KMS-11 (cell line): ENCODE measurements at regions not wholly inside any gene's neighbourhood (a gene's known extent, or its start where the extent isn't known, plus 50 kb on each side); places are given as distances from the start of the nearest gene placed in this dataset.

Source experiments
- H2AFZ ChIP-seq: fragments of 200-600 bp; sonication (generic); 2 replicates; pipeline ENCODE4 v1.6.1; 2016; ENCODE audit warnings: antibody characterized with exemption, mixed run types, low read depth
- H3K27ac ChIP-seq: fragments of 200-600 bp; sonication (generic); 2 replicates; pipeline ENCODE4 v1.6.1; 2016; ENCODE audit warnings: mild to moderate bottlenecking, mixed run types
- H3K27me3 ChIP-seq: fragments of 200-600 bp; sonication (generic); 2 replicates; pipeline ENCODE4 v1.6.1; 2017; ENCODE audit warnings: mild to moderate bottlenecking, low read depth, mixed run types, moderate library complexity; ENCODE audit not compliant: insufficient read depth
- H3K36me3 ChIP-seq: fragments of 200-600 bp; sonication (generic); 2 replicates; pipeline ENCODE4 v1.6.1; 2017; ENCODE audit warnings: mild to moderate bottlenecking, mixed run types; ENCODE audit not compliant: insufficient read depth
- H3K4me1 ChIP-seq: fragments of 200-600 bp; sonication (generic); 2 replicates; pipeline ENCODE4 v1.6.1; 2016; ENCODE audit warnings: mild to moderate bottlenecking, low read depth, mixed run types; ENCODE audit not compliant: poor library complexity, severe bottlenecking
- H3K4me2 ChIP-seq: fragments of 200-600 bp; sonication (generic); 2 replicates; pipeline ENCODE4 v1.7.0; 2016; ENCODE audit warnings: mild to moderate bottlenecking, mixed run types
- H3K4me3 ChIP-seq: fragments of 200-600 bp; sonication (generic); IDR thresholded peaks from 2 replicates; pipeline ENCODE4 v1.6.1; 2017; ENCODE audit warnings: low read depth, low read length, mixed read lengths; ENCODE audit not compliant: insufficient read depth
- H3K79me2 ChIP-seq: fragments of 200-600 bp; sonication (generic); 2 replicates; pipeline ENCODE4 v1.6.1; 2016; ENCODE audit warnings: low read depth, mixed run types; ENCODE audit not compliant: insufficient read depth
- H3K9ac ChIP-seq: fragments of 200-600 bp; sonication (generic); 2 replicates; pipeline ENCODE4 v1.6.1; 2016; ENCODE audit warnings: mild to moderate bottlenecking, mixed run types
- H4K20me1 ChIP-seq: fragments of 200-600 bp; sonication (generic); 2 replicates; pipeline ENCODE4 v1.6.1; 2016; ENCODE audit warnings: mild to moderate bottlenecking, mixed run types; ENCODE audit not compliant: insufficient read depth
- CTCF ChIP-seq: fragments of 200-600 bp; sonication (generic); conservative IDR thresholded peaks from 2 replicates; pipeline ENCODE4 v1.6.1; 2017; ENCODE audit warnings: low read depth, mild to moderate bottlenecking, antibody characterized with exemption, low read length, moderate library complexity, mixed read lengths

DNA sequence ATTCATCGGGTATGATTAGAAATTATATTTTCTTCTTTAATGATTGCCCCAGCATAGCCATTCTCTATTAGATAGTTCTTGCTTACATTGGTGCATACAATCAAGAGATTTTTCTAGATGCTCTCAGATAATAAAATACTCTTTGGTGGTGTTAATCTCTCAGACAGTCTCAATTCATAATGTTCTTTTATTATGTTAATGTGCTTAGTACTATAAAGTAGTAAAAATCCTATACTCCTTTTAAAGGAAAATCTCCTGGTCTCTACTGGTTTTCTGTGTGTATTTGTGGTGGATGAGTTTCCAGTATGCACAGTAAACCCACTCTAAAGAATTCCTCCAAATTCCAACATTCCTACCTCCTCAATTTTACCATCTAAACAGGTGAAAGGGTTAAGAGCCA lies 203.5 kb downstream of the FAT4 start:
- Histone ChIP-seq H2AFZ (no peak overlapping the region), H3K36me3 (no peaks in the 10 kb centered on the region), H3K27ac (no peak overlapping the region), H3K4me2 (no peak overlapping the region), H3K27me3 (no peaks in the 10 kb centered on the region), H3K4me3 (no peak overlapping the region), H3K79me2 (no peaks in the 10 kb centered on the region), H4K20me1 (no peaks in the 10 kb centered on the region), H3K4me1 (no peaks in the 10 kb centered on the region), H3K9ac (no peak overlapping the region)
- TF ChIP-seq CTCF = no peak

DNA sequence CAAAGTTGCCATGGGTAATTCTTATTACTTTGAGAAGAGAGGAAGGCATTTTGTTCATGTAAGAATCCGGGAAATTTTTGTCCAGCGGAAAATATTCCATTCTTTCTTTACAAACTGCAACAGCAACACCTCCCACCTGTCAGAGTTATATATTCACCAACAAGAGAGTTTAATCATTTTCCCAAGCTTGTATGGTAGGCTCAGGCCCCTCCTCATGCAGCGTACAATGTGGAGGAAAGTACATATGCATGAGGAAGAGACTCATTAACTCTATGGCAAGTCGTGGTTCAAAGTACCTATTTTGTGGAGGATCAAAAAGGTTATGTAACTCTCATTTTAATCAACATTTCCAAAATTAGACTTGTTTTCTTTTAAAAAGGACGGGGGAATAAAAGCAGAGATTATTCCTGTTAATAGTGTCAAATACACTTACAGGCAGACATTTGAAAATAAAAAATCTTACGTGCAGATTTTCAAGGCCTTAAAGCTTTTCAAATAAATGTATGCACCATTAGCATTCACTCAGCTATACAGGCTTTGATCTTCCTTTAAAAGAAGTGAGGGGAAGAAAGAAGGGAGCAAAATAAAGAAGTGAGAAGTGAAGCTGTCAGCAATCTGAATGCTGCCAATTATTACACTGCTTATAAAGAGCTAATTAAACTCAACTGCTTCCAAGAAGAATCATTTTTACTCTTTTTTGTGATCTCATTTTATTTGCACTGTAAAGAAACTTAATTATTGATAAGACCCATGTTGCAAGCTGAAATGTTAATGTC lies 204.8 kb downstream of the FAT4 start:
- Histone ChIP-seq H3K79me2 (no peaks in the 10 kb centered on the region), H3K4me3 (no peak overlapping the region), H3K4me1 (no peaks in the 10 kb centered on the region), H3K36me3 (no peaks in the 10 kb centered on the region), H4K20me1 (no peaks in the 10 kb centered on the region), H3K4me2 (no peak overlapping the region), H3K9ac (no peak overlapping the region), H2AFZ (no peak overlapping the region), H3K27ac (no peak overlapping the region), H3K27me3 (no peaks in the 10 kb centered on the region)
- TF ChIP-seq CTCF = no peak

DNA sequence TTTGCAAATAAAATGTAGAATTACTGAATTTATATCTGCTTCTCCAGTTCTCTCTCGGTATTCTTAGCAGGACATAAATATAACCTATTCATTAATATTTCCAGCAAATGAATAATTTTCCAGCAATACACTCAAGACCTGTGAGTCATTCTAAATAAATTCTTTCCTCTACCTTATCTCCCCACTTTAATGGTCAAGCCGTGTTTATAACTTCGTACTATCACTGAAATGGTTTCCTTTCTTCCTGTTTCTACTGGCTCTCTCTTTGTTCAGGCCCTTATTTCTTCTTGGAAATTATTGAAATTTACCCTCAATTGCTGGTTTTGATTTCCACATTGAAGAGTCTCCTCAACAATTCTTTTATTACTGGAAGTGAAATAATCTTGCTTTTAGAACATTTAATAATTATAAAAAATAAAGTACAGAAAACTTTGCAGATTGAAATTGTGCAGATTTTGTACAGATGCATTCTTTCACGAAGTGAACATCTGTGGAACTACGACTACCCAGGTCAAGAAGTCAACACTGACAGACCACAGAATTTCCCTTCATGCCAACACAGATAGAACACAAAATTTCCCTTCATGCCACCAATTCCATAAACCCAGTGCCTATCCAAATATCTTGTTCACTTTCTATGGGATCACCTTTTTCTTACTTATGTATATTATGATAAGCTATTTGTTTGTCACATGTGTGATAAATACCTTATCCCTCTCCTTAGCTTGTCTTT lies 205.7 kb downstream of the FAT4 start:
- no peaks in the 10 kb centered on the region for H4K20me1 ChIP-seq

GRCh38 chr4:125522588-125522987 lies 207.8 kb downstream of the FAT4 start:
- no peak overlapping the region for H2AFZ ChIP-seq
- H3K27me3 ChIP-seq = no peaks in the 10 kb centered on the region
- TF ChIP-seq CTCF = no peak

More for the DNA sequence above, 205.7 kb downstream of the FAT4 start:
- Histone ChIP-seq H2AFZ (no peak overlapping the region), H3K36me3 (no peaks in the 10 kb centered on the region), H3K79me2 (no peaks in the 10 kb centered on the region), H3K4me1 (no peaks in the 10 kb centered on the region), H3K9ac (no peak overlapping the region), H3K4me3 (no peak overlapping the region), H3K27me3 (no peaks in the 10 kb centered on the region), H3K27ac (no peak overlapping the region), H3K4me2 (no peak overlapping the region)
- no peak for TF ChIP-seq CTCF

More at GRCh38 chr4:125522588-125522987, 207.8 kb downstream of the FAT4 start:
- H3K4me1 ChIP-seq = no peaks in the 10 kb centered on the region
- H3K4me2 ChIP-seq = no peak overlapping the region
- no peak overlapping the region for H3K4me3 ChIP-seq
- H4K20me1 ChIP-seq = no peaks in the 10 kb centered on the region
- no peak overlapping the region for H3K9ac ChIP-seq
- H3K36me3 ChIP-seq = no peaks in the 10 kb centered on the region
- H3K79me2 ChIP-seq = no peaks in the 10 kb centered on the region
- H3K27ac ChIP-seq = no peak overlapping the region
